ENCODE measurements at regions not wholly inside any gene's neighbourhood (a gene's known extent, or its start where the extent isn't known, plus 50 kb on each side); places are given as distances from the start of the nearest gene placed in this dataset.

DNA sequence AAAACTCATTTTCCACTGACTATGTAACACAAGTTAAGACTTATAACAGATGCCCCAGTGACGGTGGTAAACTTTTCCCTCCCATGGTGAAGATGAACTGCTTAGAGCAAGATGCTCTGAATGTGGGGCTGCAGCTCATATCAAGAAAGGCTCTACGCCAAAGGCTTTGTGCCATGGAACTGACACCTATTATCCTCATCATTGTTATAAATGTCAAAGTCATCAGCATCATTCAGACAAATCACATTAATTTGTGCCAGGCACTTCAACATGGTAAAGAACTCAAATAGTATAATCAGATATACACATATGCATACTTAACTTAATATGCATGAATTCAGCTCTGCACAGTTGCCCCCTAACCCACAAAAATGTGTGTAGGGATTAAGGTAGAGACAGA, 305.9 kb upstream of the ATP10B start:
- Histone ChIP-seq H3K4me3 (no peak overlapping the region), H3K27me3 (peaks cover 14% of the 10 kb centered on the region), H3K27ac (no peak overlapping the region), H3K36me3 (no peaks in the 10 kb centered on the region), H3K9me3 (ENCODE audit: low read depth) (no peaks in the 10 kb centered on the region), H3K4me1 (ENCODE audit: low read depth) (peaks cover 9% of the 10 kb centered on the region)
- TF ChIP-seq, protein P1, sequence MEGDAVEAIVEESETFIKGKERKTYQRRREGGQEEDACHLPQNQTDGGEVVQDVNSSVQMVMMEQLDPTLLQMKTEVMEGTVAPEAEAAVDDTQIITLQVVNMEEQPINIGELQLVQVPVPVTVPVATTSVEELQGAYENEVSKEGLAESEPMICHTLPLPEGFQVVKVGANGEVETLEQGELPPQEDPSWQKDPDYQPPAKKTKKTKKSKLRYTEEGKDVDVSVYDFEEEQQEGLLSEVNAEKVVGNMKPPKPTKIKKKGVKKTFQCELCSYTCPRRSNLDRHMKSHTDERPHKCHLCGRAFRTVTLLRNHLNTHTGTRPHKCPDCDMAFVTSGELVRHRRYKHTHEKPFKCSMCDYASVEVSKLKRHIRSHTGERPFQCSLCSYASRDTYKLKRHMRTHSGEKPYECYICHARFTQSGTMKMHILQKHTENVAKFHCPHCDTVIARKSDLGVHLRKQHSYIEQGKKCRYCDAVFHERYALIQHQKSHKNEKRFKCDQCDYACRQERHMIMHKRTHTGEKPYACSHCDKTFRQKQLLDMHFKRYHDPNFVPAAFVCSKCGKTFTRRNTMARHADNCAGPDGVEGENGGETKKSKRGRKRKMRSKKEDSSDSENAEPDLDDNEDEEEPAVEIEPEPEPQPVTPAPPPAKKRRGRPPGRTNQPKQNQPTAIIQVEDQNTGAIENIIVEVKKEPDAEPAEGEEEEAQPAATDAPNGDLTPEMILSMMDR (IDR thresholded peaks at IDR 0.05; ENCODE audit: low read depth, low read length): no peak
- DNase-seq (ENCODE audit: low read depth in 1 of 2, low spot score in 1 of 2): no peak

DNA sequence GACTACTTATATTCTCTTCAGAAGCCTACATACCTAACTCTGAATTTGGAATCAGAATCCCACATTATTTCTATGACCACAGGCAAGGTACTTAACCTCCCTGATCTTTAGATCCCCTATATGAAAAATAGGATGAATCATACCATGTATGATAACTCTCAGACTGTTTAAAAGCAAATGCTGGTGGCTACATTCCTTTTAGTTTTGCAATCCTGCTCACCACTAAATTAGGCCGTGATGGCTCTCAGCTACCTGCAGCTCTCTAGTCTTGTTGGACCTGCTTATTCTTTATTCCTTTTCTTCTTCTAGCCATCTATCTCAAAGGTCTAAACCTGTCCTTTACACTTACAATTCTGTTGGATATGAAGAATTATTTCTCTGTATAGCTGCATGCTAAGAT, 303.4 kb upstream of the ATP10B start:
- TF ChIP-seq, protein P1 (IDR thresholded peaks at IDR 0.05; ENCODE audit: low read depth, low read length): no peak
- H3K9me3 ChIP-seq (ENCODE audit: low read depth): no peaks in the 10 kb centered on the region
- no peak overlapping the region for H3K27ac ChIP-seq
- no peaks in the 10 kb centered on the region for H3K36me3 ChIP-seq
- H3K27me3 ChIP-seq: peaks cover 6% of the 10 kb centered on the region
- DNase-seq (ENCODE audit: low read depth in 1 of 2, low spot score in 1 of 2): no peak
- no peak overlapping the region for H3K4me3 ChIP-seq
- peaks cover 12% of the 10 kb centered on the region for H3K4me1 ChIP-seq (ENCODE audit: low read depth)

DNA sequence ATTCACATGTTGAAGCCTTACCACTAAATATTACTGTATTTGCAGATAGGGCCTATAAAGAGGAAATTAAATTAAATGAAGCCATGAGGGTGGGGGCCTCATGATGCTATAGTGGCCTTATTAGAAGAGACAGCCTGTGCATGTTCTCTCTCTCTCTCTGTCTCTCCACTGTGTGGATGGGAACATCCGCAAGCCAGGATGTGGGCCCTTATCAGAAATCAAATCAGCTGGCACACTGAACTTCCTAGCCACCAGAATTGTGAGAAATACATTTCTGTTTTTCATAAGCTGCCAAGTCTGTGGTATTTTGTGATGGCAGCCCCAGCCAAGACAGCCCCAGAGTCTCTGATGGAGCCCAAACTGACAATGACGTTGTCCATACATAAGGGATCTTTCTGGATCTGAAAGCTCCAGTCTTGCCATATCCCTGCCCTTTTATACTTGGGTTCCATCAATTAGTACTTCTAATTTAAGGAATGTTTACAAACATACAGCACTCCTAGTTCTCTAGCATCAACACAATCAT, 300.5 kb upstream of the ATP10B start:
- peaks cover 8% of the 10 kb centered on the region for H3K27me3 ChIP-seq
- H3K4me1 ChIP-seq (ENCODE audit: low read depth): peaks cover 4% of the 10 kb centered on the region
- H3K27ac ChIP-seq: no peak overlapping the region
- no peak overlapping the region for H3K4me3 ChIP-seq
- TF ChIP-seq, protein P1 (IDR thresholded peaks at IDR 0.05; ENCODE audit: low read depth, low read length): no peak
- DNase-seq (ENCODE audit: low read depth in 1 of 2, low spot score in 1 of 2): no peak
- H3K9me3 ChIP-seq (ENCODE audit: low read depth): no peaks in the 10 kb centered on the region
- no peaks in the 10 kb centered on the region for H3K36me3 ChIP-seq

DNA sequence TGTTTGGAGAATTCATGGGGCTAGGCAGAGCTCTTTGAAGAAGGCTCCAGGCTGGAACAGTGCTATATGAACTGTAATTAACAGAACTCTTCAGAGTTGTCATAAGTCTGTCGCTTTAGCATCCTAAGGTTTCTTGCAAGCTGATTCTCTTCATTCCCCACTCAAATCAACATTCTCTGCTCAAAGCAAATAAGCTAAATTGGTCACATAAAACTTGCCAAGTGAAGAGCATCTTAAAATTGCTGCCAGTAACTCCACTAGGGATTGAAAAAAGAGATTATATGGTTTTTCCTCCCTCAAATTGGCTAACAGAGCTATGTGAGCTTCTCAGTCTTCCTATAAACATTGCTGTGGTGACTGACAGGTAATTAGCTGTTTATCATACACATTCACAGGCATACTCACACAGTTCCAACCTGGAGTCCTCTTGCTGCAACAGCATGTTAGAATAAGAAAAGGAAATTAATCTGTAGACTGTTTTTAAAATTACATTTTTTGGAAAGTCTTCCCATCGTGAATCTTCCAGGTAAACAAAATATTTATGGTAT, 298.5 kb upstream of the ATP10B start:
- Histone ChIP-seq H3K27me3 (peaks cover 8% of the 10 kb centered on the region), H3K36me3 (no peaks in the 10 kb centered on the region), H3K27ac (no peak overlapping the region), H3K9me3 (ENCODE audit: low read depth) (no peaks in the 10 kb centered on the region), H3K4me3 (no peak overlapping the region), H3K4me1 (ENCODE audit: low read depth) (peaks cover 4% of the 10 kb centered on the region)
- TF ChIP-seq, protein P1 (IDR thresholded peaks at IDR 0.05; ENCODE audit: low read depth, low read length): no peak
- DNase-seq (ENCODE audit: low read depth in 1 of 2, low spot score in 1 of 2): no peak

DNA sequence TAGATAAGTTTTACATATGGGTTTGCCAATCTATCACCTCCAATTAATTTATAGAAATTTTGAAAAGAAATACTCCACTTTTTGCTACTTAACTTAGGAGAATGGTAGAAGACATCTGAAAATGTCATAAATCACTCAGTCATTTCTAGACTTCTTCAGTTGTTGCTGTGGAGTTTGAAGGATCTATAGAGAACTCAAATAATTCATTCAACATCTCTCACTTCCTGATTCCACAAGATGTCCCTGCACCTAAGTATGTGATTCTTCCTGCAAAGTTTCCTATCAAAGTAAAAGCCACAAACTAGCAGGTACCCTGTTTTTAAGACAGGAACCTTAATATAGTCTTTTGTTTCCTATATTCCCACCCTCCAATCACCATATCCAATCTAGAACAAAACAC, 297.1 kb upstream of the ATP10B start:
- Histone ChIP-seq H3K27ac (no peak overlapping the region), H3K9me3 (ENCODE audit: low read depth) (no peaks in the 10 kb centered on the region), H3K27me3 (peaks cover 6% of the 10 kb centered on the region), H3K4me1 (ENCODE audit: low read depth) (peaks cover 4% of the 10 kb centered on the region), H3K4me3 (no peak overlapping the region), H3K36me3 (no peaks in the 10 kb centered on the region)
- no peak for DNase-seq (ENCODE audit: low read depth in 1 of 2, low spot score in 1 of 2)
- TF ChIP-seq, protein P1 (IDR thresholded peaks at IDR 0.05; ENCODE audit: low read depth, low read length): no peak
